IMR-90 (cell line): ENCODE measurements at regions not wholly inside any gene's neighbourhood (a gene's known extent, or its start where the extent isn't known, plus 50 kb on each side); places are given as distances from the start of the nearest gene placed in this dataset.

Experiments used
- CEBPB ChIP-seq: IDR thresholded peaks from 2 replicates; pipeline ENCODE4 v1.6.1; 2012; ENCODE audit warnings: low read depth, low read length, improper control_type of control experiment
- CHD1 ChIP-seq: IDR thresholded peaks from 2 replicates; pipeline ENCODE4 v1.6.1; 2012; ENCODE audit warnings: low read depth, low read length, improper control_type of control experiment
- CTCF ChIP-seq: conservative IDR thresholded peaks from 2 replicates; pipeline ENCODE4 v1.5.1; 2012; ENCODE audit warnings: mild to moderate bottlenecking, low read depth, low read length, improper control_type of control experiment
- MXI1 ChIP-seq: IDR thresholded peaks from 2 replicates; pipeline ENCODE4 v1.6.1; 2012; ENCODE audit warnings: low read depth, mild to moderate bottlenecking, low read length, moderate library complexity, borderline replicate concordance
- POLR2A ChIP-seq: IDR thresholded peaks from 2 replicates; pipeline ENCODE4 v1.6.1; 2012; ENCODE audit warnings: mild to moderate bottlenecking, low read depth, low read length
- RAD21 ChIP-seq: IDR thresholded peaks from 2 replicates; pipeline ENCODE4 v1.6.1; 2012; ENCODE audit warnings: low read length, improper control_type of control experiment
- RCOR1 ChIP-seq: IDR thresholded peaks from 2 replicates; pipeline ENCODE4 v1.6.1; 2012; ENCODE audit warnings: mild to moderate bottlenecking, low read length, improper control_type of control experiment; ENCODE audit not compliant: insufficient replicate concordance
- RFX5 ChIP-seq: IDR thresholded peaks from 2 replicates; pipeline ENCODE4 v1.8.0; 2012; ENCODE audit warnings: low read depth, mild to moderate bottlenecking, low read length, moderate library complexity
- USF2 ChIP-seq: fragments of 150-350 bp; IDR thresholded peaks from 2 replicates; pipeline ENCODE4 v1.6.1; 2017; ENCODE audit warnings: mild to moderate bottlenecking, antibody characterized with exemption, low read length, low read depth

GRCh38 chr9:96168882-96169281, 133.1 kb downstream of the HSD17B3 start:
- TF ChIP-seq CEBPB = no peak
- no peak for TF ChIP-seq CTCF
- no peak for TF ChIP-seq POLR2A
- no peak for TF ChIP-seq RAD21
- TF ChIP-seq MXI1 = no peak
- TF ChIP-seq RCOR1 = no peak
- TF ChIP-seq RFX5 = no peak
- no peak for TF ChIP-seq CHD1
- no peak for TF ChIP-seq USF2
